Bronchial epithelial cell (primary cell): ENCODE measurements at regions not wholly inside any gene's neighbourhood (a gene's known extent, or its start where the extent isn't known, plus 50 kb on each side); places are given as distances from the start of the nearest gene placed in this dataset.

Source experiments
- DNase-seq: peaks from one replicate; pipeline ENCODE4 v3.0.0-alpha.2; 2010; ENCODE audit warnings: low read depth
- FAIRE-seq: peaks from 2 replicates; lab custom pipeline; 2011; peaks lifted over from hg19 to GRCh38; lab: Jason Lieb, UNC
- H3K27me3 ChIP-seq: 2 replicates; pipeline ENCODE4 v1.5.1; 2011; ENCODE audit warnings: low read length; ENCODE audit not compliant: control insufficient read depth, insufficient read depth
- H3K36me3 ChIP-seq: 2 replicates; pipeline ENCODE4 v1.5.1; 2011; ENCODE audit warnings: low read length; ENCODE audit not compliant: control insufficient read depth, insufficient read depth
- H3K4me3 ChIP-seq: 2 replicates; pipeline ENCODE4 v1.5.1; 2011; ENCODE audit warnings: mild to moderate bottlenecking, low read depth, low read length, control low read depth
- CTCF ChIP-seq: IDR thresholded peaks from 2 replicates; pipeline ENCODE4 v1.5.1; 2011; ENCODE audit warnings: mild to moderate bottlenecking, moderate library complexity, low read length, control low read depth, inconsistent platforms; ENCODE audit not compliant: insufficient read depth, severe bottlenecking

- no peak for DNase-seq
- TF ChIP-seq CTCF, result no peak
- H3K27me3 ChIP-seq, result no peaks in the 10 kb centered on the region
- no peak overlapping the region for H3K4me3 ChIP-seq
- FAIRE-seq, result no peak
- H3K36me3 ChIP-seq, result no peaks in the 10 kb centered on the region
Measured at GRCh38 chr2:239684996-239685395, 284.2 kb upstream of the HDAC4 start.

- H3K36me3 ChIP-seq, result no peaks in the 10 kb centered on the region
- no peak for DNase-seq
- H3K4me3 ChIP-seq, result no peak overlapping the region
- no peaks in the 10 kb centered on the region for H3K27me3 ChIP-seq
- FAIRE-seq, result no peak
- no peak for TF ChIP-seq CTCF
Measured at GRCh38 chr2:239684271-239684810, 283.5 kb upstream of the HDAC4 start.

GRCh38 chr2:239682518-239682917 lies 281.7 kb upstream of the HDAC4 start:
- H3K4me3 ChIP-seq, result no peak overlapping the region
- no peak for DNase-seq
- no peaks in the 10 kb centered on the region for H3K27me3 ChIP-seq
- TF ChIP-seq CTCF, result no peak
- no peaks in the 10 kb centered on the region for H3K36me3 ChIP-seq
- no peak for FAIRE-seq

- Histone ChIP-seq H3K27me3 (no peaks in the 10 kb centered on the region), H3K4me3 (no peak overlapping the region), H3K36me3 (no peaks in the 10 kb centered on the region)
- TF ChIP-seq CTCF, result no peak
- DNase-seq (no peak), FAIRE-seq (no peak)
Measured at GRCh38 chr2:239679755-239680154, 278.9 kb upstream of the HDAC4 start.

GRCh38 chr2:239678666-239679296 lies 278.0 kb upstream of the HDAC4 start:
- Histone ChIP-seq H3K27me3 (no peaks in the 10 kb centered on the region), H3K36me3 (no peaks in the 10 kb centered on the region), H3K4me3 (no peak overlapping the region)
- DNase-seq (no peak), FAIRE-seq (no peak)
- no peak for TF ChIP-seq CTCF

- Histone ChIP-seq H3K36me3 (no peaks in the 10 kb centered on the region), H3K4me3 (no peak overlapping the region), H3K27me3 (no peaks in the 10 kb centered on the region)
- DNase-seq (no peak), FAIRE-seq (no peak)
- no peak for TF ChIP-seq CTCF
Measured at GRCh38 chr2:239678186-239678490, 277.3 kb upstream of the HDAC4 start.
